ENCODE measurements at regions not wholly inside any gene's neighbourhood (a gene's known extent, or its start where the extent isn't known, plus 50 kb on each side); places are given as distances from the start of the nearest gene placed in this dataset.

DNA sequence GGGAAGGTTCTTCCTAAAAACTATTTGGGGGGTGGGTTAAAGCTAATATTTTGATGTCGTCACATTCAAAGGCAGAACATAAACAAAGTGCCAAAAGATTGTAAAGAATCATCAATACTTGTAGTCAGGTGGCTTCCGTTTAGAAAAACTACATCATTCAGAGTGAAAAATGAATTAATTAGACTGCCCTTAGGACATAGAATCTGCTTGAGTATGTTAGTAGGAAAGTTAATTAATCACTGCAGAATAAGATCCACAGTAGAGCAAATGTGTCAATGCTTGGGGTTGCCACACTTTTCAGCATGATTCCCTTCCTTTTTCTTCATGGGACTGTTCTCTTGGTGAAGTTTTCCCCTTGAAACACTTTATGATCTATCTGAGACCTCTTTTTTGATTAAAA is 166.8 kb upstream of the MTNR1B start:
- peaks cover 1% of the 10 kb centered on the region for H3K36me3 Mint-ChIP-seq (ENCODE audit: insufficient read depth)
- no peaks in the 10 kb centered on the region for H3K27me3 Mint-ChIP-seq
- no peaks in the 10 kb centered on the region for H3K9me3 Mint-ChIP-seq (ENCODE audit: low read depth)
- no peak overlapping the region for H3K4me3 Mint-ChIP-seq (ENCODE audit: low read depth)
- DNase-seq (ENCODE audit: low spot score, unreplicated experiment) = no peak
- H3K27ac Mint-ChIP-seq = no peak overlapping the region
- TF ChIP-seq, protein P1, sequence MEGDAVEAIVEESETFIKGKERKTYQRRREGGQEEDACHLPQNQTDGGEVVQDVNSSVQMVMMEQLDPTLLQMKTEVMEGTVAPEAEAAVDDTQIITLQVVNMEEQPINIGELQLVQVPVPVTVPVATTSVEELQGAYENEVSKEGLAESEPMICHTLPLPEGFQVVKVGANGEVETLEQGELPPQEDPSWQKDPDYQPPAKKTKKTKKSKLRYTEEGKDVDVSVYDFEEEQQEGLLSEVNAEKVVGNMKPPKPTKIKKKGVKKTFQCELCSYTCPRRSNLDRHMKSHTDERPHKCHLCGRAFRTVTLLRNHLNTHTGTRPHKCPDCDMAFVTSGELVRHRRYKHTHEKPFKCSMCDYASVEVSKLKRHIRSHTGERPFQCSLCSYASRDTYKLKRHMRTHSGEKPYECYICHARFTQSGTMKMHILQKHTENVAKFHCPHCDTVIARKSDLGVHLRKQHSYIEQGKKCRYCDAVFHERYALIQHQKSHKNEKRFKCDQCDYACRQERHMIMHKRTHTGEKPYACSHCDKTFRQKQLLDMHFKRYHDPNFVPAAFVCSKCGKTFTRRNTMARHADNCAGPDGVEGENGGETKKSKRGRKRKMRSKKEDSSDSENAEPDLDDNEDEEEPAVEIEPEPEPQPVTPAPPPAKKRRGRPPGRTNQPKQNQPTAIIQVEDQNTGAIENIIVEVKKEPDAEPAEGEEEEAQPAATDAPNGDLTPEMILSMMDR (IDR thresholded peaks at IDR 0.05; ENCODE audit: unreplicated experiment) = no peak
- peaks cover 5% of the 10 kb centered on the region for H3K4me1 Mint-ChIP-seq (ENCODE audit: low read depth)

DNA sequence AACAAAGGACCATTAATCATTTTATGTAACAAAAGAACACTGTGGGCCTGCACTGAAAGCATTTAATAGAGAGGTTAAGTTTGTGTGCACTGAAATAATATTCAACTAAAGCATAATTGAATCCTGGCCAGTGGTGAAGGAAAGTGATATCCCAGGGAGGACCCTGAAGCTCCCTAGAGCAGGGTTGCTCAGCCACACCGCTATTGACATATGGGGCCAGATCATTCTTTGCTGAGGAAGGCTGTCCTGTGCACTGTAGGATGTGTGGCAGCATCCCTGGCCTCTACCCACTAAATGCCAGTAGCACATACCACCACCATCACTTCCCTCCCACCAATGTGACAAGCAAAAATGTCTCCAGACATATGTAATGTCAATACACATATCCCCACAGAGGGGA is 166.1 kb upstream of the MTNR1B start:
- Mint-ChIP-seq H3K4me3 (ENCODE audit: low read depth) (no peak overlapping the region), H3K4me1 (ENCODE audit: low read depth) (peaks cover 5% of the 10 kb centered on the region), H3K9me3 (ENCODE audit: low read depth) (no peaks in the 10 kb centered on the region), H3K36me3 (ENCODE audit: insufficient read depth) (peaks cover 1% of the 10 kb centered on the region), H3K27me3 (no peaks in the 10 kb centered on the region), H3K27ac (no peak overlapping the region)
- TF ChIP-seq, protein P1 (IDR thresholded peaks at IDR 0.05; ENCODE audit: unreplicated experiment) = no peak
- no peak for DNase-seq (ENCODE audit: low spot score, unreplicated experiment)

DNA sequence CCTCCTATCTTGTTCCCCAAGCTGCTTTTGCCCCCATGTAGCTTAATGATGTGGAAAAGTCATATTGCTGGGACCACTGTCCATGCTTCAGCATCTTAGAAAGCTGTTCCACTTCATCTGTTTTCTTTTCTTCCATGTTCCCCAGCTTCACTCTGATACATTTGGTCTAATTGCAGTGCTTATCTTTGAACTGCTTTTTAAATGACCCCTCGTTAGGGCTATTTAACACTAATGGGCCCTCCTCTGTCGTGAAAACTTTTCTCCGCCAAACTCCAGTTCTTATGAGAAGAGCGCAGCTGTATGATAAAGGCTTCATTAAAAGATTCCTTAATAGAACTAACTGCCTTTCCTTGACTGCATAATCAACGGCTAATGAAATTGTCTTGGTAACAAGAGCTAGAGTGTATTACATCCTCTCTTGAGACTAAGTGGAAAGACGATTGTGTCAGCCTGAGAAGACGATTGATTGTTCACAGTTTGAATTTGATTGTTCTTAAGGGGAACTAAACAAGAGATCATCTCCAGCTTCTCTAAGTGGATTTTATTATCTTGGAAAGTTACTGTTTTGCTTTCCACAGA is 165.0 kb upstream of the MTNR1B start:
- Mint-ChIP-seq H3K4me3 (ENCODE audit: low read depth) (no peak overlapping the region), H3K4me1 (ENCODE audit: low read depth) (peaks cover 5% of the 10 kb centered on the region), H3K27ac (no peak overlapping the region), H3K9me3 (ENCODE audit: low read depth) (no peaks in the 10 kb centered on the region), H3K27me3 (no peaks in the 10 kb centered on the region), H3K36me3 (ENCODE audit: insufficient read depth) (peaks cover 1% of the 10 kb centered on the region)
- TF ChIP-seq, protein P1 (IDR thresholded peaks at IDR 0.05; ENCODE audit: unreplicated experiment) = no peak
- DNase-seq (ENCODE audit: low spot score, unreplicated experiment) = no peak

DNA sequence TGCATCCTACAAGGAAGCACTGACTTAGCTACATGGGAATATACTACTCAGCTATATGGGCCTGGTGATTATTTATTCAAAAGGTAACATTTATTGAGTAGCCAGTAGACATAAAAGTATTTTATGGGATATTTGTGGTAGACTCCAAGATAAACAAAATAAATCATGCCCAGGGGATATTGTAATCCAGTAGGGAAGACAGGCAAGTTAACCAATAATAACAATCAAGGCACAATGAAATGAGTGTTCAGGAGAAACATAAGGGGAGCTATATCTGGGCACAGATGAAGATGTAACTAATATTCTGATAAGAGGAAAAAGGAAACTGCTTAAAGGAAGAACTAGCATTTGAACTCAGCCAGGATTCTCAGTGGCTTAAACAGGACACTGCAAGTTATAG is 161.4 kb upstream of the MTNR1B start:
- TF ChIP-seq, protein P1 (IDR thresholded peaks at IDR 0.05; ENCODE audit: unreplicated experiment) = no peak
- peaks cover 5% of the 10 kb centered on the region for H3K4me1 Mint-ChIP-seq (ENCODE audit: low read depth)
- no peak for DNase-seq (ENCODE audit: low spot score, unreplicated experiment)
- H3K4me3 Mint-ChIP-seq (ENCODE audit: low read depth) = no peak overlapping the region
- no peaks in the 10 kb centered on the region for H3K27me3 Mint-ChIP-seq
- H3K9me3 Mint-ChIP-seq (ENCODE audit: low read depth) = no peaks in the 10 kb centered on the region
- no peaks in the 10 kb centered on the region for H3K36me3 Mint-ChIP-seq (ENCODE audit: insufficient read depth)
- H3K27ac Mint-ChIP-seq = no peak overlapping the region

DNA sequence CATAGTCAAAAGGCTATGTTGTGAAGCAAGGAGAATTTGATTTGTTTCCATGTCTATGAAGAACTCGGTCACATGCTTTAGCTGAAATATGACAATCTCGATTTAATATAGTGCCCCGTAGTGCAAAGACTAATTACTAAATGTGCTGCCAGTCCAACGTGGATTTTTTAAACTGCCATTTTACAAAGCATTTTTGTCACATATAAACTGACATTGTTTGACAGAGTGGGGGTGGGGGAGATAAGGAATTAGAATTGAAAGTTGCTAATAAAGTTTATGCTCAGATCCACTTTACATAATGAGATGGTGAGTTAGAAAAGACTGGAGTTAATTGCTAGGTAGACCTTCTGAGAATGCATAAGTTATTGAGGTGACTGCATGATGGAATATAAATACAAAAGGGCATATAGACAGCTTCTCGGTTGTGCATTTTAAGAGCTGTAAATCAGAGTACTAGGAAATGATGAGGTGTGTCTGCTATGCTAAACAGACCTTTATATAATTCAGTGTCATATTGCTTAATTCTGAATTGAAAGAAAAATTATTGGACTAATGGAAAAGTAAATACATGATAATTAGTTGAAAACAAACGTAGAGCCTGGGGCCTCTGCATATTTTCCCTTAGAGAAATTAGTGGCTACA is 158.9 kb upstream of the MTNR1B start:
- no peak overlapping the region for H3K4me3 Mint-ChIP-seq (ENCODE audit: low read depth)
- no peaks in the 10 kb centered on the region for H3K4me1 Mint-ChIP-seq (ENCODE audit: low read depth)
- H3K36me3 Mint-ChIP-seq (ENCODE audit: insufficient read depth) = no peaks in the 10 kb centered on the region
- no peaks in the 10 kb centered on the region for H3K27me3 Mint-ChIP-seq
- no peak for DNase-seq (ENCODE audit: low spot score, unreplicated experiment)
- no peak overlapping the region for H3K27ac Mint-ChIP-seq
- no peaks in the 10 kb centered on the region for H3K9me3 Mint-ChIP-seq (ENCODE audit: low read depth)
- TF ChIP-seq, protein P1 (IDR thresholded peaks at IDR 0.05; ENCODE audit: unreplicated experiment) = no peak

All from progenitor cell of endocrine pancreas (in vitro differentiated cells).